ENCODE measurements at regions not wholly inside any gene's neighbourhood (a gene's known extent, or its start where the extent isn't known, plus 50 kb on each side); places are given as distances from the start of the nearest gene placed in this dataset.

- H3K36me3 ChIP-seq (ENCODE audit: control insufficient read depth, insufficient read depth, low read length) = no peaks in the 10 kb centered on the region
- TF ChIP-seq CTCF (IDR thresholded peaks at IDR 0.05; ENCODE audit: insufficient read depth, low read length, poor library complexity, severe bottlenecking) = no peak
- no peak overlapping the region for H3K4me3 ChIP-seq (ENCODE audit: low read depth, low read length)
- H3K27me3 ChIP-seq (ENCODE audit: control insufficient read depth, insufficient read depth, low read length) = no peaks in the 10 kb centered on the region
- DNase-seq (ENCODE audit: low read depth) = no peak
Measured at GRCh38 chr10:64732372-64732957, 1211.3 kb downstream of the REEP3 start.

DNA sequence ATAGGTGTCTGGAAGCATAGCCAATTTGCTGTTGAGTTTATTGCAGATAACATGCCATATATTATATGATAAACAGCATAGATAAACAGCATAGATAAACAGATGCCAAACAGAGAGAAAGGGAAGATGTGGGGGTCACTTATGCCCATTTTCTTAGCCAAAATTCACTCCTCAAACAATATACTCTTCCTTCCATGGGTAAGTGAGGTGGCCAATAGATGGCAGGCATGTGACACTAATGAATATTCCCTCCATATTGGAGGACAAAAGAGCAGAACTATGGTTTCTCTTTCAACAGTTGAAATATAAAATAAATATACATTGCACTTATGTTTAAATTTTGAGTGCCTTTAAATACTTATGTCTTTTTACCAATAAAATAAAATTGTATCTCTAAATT, 1212.8 kb downstream of the REEP3 start:
- H3K4me3 ChIP-seq (ENCODE audit: low read depth, low read length) = no peak overlapping the region
- no peak for DNase-seq (ENCODE audit: low read depth)
- H3K36me3 ChIP-seq (ENCODE audit: control insufficient read depth, insufficient read depth, low read length) = no peaks in the 10 kb centered on the region
- no peaks in the 10 kb centered on the region for H3K27me3 ChIP-seq (ENCODE audit: control insufficient read depth, insufficient read depth, low read length)
- peak; percentile 48 for TF ChIP-seq CTCF (IDR thresholded peaks at IDR 0.05; ENCODE audit: insufficient read depth, low read length, poor library complexity, severe bottlenecking)

- H3K36me3 ChIP-seq (ENCODE audit: control insufficient read depth, insufficient read depth, low read length) = no peaks in the 10 kb centered on the region
- no peak overlapping the region for H3K4me3 ChIP-seq (ENCODE audit: low read depth, low read length)
- H3K27me3 ChIP-seq (ENCODE audit: control insufficient read depth, insufficient read depth, low read length) = no peaks in the 10 kb centered on the region
- DNase-seq (ENCODE audit: low read depth) = no peak
- TF ChIP-seq CTCF (IDR thresholded peaks at IDR 0.05; ENCODE audit: insufficient read depth, low read length, poor library complexity, severe bottlenecking) = no peak
Measured at GRCh38 chr10:64738462-64738861, 1217.3 kb downstream of the REEP3 start.

GRCh38 chr10:64745565-64745964, 1224.4 kb downstream of the REEP3 start:
- Histone ChIP-seq H3K27me3 (ENCODE audit: control insufficient read depth, insufficient read depth, low read length) (no peaks in the 10 kb centered on the region), H3K36me3 (ENCODE audit: control insufficient read depth, insufficient read depth, low read length) (no peaks in the 10 kb centered on the region), H3K4me3 (ENCODE audit: low read depth, low read length) (no peak overlapping the region)
- no peak for DNase-seq (ENCODE audit: low read depth)
- no peak for TF ChIP-seq CTCF (IDR thresholded peaks at IDR 0.05; ENCODE audit: insufficient read depth, low read length, poor library complexity, severe bottlenecking)

DNA sequence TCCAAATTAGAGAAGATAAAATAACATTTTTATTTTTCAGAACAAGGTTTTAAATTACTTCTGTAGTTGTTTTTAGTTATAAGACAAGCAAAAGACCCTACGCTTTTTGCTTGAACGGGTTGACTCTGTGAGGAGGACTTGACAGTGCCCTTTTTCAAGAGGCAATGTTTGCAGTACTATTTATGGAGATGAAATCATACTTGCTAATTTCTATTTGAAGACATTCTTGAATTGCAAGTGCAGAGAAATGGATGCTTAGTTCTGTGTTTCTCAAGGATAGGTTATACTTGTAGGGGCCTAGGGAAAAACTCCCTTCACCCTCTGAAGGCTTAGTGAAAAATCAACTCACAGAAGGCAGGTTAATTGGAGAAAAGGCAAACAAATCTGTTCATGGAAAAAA, 1229.5 kb downstream of the REEP3 start:
- no peak for TF ChIP-seq CTCF (IDR thresholded peaks at IDR 0.05; ENCODE audit: insufficient read depth, low read length, poor library complexity, severe bottlenecking)
- H3K36me3 ChIP-seq (ENCODE audit: control insufficient read depth, insufficient read depth, low read length) = no peaks in the 10 kb centered on the region
- no peaks in the 10 kb centered on the region for H3K27me3 ChIP-seq (ENCODE audit: control insufficient read depth, insufficient read depth, low read length)
- DNase-seq (ENCODE audit: low read depth) = no peak
- H3K4me3 ChIP-seq (ENCODE audit: low read depth, low read length) = no peak overlapping the region

DNA sequence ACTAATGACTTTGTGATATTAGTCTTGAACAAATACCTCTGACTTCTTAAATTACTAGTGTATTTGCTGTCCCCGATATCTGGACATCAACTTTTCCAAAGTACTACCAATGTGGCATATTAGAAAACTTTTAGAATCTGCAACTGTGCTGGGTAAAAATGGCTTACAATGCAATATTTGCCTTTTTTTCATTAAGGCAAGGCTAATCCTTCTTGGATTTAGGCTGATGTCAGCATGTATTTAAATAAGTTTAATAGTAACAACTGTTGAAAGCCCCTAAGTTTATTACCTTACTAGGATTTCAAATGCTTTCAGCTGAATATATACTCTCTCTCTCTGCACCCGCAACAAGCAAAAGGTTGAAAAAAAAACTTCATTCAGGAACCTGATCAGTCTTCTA, 1232.3 kb downstream of the REEP3 start:
- Histone ChIP-seq H3K36me3 (ENCODE audit: control insufficient read depth, insufficient read depth, low read length) (no peaks in the 10 kb centered on the region), H3K27me3 (ENCODE audit: control insufficient read depth, insufficient read depth, low read length) (no peaks in the 10 kb centered on the region), H3K4me3 (ENCODE audit: low read depth, low read length) (no peak overlapping the region)
- no peak for DNase-seq (ENCODE audit: low read depth)
- TF ChIP-seq CTCF (IDR thresholded peaks at IDR 0.05; ENCODE audit: insufficient read depth, low read length, poor library complexity, severe bottlenecking) = no peak

Data from kidney epithelial cell (primary cell).